ENCODE measurements at regions not wholly inside any gene's neighbourhood (a gene's known extent, or its start where the extent isn't known, plus 50 kb on each side); places are given as distances from the start of the nearest gene placed in this dataset.

- DNase-seq (no peak), ATAC-seq (peak in 1 of 2 donors; percentile 15)
- intact Hi-C loops (cut with DNase I): no loop called here
Measured at GRCh38 chr1:232499188-232499587, 130.7 kb downstream of the SIPA1L2 start.

DNA sequence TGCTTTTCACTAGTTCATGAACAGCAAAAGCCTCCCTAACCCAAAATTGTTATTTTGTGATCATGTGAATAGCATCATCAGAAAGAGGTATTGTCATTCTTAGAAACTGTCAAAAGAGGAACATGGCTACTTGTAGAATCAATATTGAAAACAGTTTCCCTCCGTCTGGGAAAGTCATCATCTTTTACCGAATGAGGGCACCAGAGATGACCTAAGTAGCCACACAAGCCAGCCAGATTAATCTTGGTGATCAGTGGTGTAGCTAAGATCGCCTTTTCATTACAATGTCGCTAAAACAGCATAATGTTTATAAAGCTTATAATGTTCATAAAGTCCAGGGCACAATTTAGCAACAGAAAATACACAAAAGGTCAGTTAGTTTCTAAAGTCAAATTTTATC lies 136.1 kb downstream of the SIPA1L2 start:
- intact Hi-C loops (cut with DNase I): no loop called here
- ATAC-seq: no peak
- no peak for DNase-seq

- intact Hi-C loops (cut with DNase I): loop anchor here in 1 of 2 donors (10.0 kb wide), 1 partner anchor 136 kb away; no protein-coding TSS in a partner anchor
- ATAC-seq: no peak
- DNase-seq: no peak
Measured at GRCh38 chr1:232489256-232489655, 140.7 kb downstream of the SIPA1L2 start.

DNA sequence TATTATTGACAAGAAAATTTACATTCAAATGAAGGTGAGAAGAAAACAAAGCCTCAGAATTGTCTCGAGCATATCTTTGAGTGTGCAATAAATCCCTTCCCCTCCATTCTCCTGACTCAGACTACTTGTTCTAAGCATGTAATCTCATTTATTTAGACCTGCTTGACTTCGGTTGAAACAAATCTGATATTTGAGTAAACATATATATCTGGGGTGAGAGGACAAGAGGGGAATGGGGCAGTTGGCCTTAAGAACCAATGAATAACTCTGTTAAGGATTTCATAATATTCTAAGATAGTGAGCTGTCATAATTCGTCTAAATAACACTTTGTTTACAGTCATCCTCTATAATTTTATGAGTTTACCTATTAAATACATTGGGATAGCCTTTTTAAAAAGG lies 142.7 kb downstream of the SIPA1L2 start:
- DNase-seq (no peak), ATAC-seq (peak in 1 of 2 donors; percentile 15)
- intact Hi-C loops (cut with DNase I): loop anchor here in 1 of 2 donors (10.0 kb wide), 1 partner anchor 138 kb away; no protein-coding TSS in a partner anchor

GRCh38 chr1:232486454-232487207 lies 143.3 kb downstream of the SIPA1L2 start:
- DNase-seq (no peak), ATAC-seq (peak; percentile 68 to 76)
- intact Hi-C loops (cut with DNase I): loop anchor here in 1 of 2 donors (10.0 kb wide), 1 partner anchor 138 kb away; no protein-coding TSS in a partner anchor

GRCh38 chr1:232486006-232486405 lies 143.9 kb downstream of the SIPA1L2 start:
- intact Hi-C loops (cut with DNase I): loop anchor here in 1 of 2 donors (10.0 kb wide), 1 partner anchor 139 kb away; no protein-coding TSS in a partner anchor
- DNase-seq (no peak), ATAC-seq (peak in 1 of 2 donors; percentile 45)

GRCh38 chr1:232484856-232485255 lies 145.1 kb downstream of the SIPA1L2 start:
- DNase-seq (no peak), ATAC-seq (no peak)
- intact Hi-C loops (cut with DNase I): loop anchor here in 1 of 2 donors (10.0 kb wide), 1 partner anchor 140 kb away; no protein-coding TSS in a partner anchor

GRCh38 chr1:232483826-232484225 lies 146.1 kb downstream of the SIPA1L2 start:
- no peak for DNase-seq
- no peak for ATAC-seq
- intact Hi-C loops (cut with DNase I): loop anchor here in 1 of 2 donors (10.0 kb wide), 1 partner anchor 141 kb away; no protein-coding TSS in a partner anchor

- no peak for ATAC-seq
- intact Hi-C loops (cut with DNase I): loop anchor here in 1 of 2 donors (10.0 kb wide), 1 partner anchor 144 kb away; no protein-coding TSS in a partner anchor
Measured at GRCh38 chr1:232481091-232481490, 148.8 kb downstream of the SIPA1L2 start.

GRCh38 chr1:232477728-232478127 lies 152.2 kb downstream of the SIPA1L2 start:
- peak; percentile 85 to 89 for ATAC-seq
- peak; percentile 34 for DNase-seq
- intact Hi-C loops (cut with DNase I): no loop called here

More at GRCh38 chr1:232481091-232481490, 148.8 kb downstream of the SIPA1L2 start:
- no peak for DNase-seq

DNA sequence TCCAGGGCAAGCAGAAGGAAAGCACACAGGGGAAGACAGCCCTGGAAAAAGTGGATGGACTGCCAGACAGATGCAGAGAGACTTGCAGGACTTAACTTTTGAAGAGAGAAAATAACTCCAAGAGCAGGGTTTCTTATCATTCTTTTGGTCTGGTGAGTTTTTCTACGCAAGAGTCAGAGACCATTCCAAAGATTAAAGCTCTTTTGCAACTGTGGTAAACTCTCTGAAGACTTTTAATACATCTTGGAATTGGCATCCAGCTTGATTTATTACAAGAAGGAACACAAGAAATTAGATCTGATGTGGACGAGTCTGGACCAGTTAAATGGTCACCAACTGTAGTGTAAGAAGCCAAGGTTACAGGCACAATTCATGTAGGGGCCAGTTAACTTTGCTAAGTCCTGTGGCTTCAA lies 153.4 kb downstream of the SIPA1L2 start:
- intact Hi-C loops (cut with DNase I): no loop called here
- ATAC-seq (peak; percentile 24 to 29), DNase-seq (no peak)

- DNase-seq: no peak
- intact Hi-C loops (cut with DNase I): no loop called here
- ATAC-seq: no peak
Measured at GRCh38 chr1:232474826-232475225, 155.1 kb downstream of the SIPA1L2 start.

DNA sequence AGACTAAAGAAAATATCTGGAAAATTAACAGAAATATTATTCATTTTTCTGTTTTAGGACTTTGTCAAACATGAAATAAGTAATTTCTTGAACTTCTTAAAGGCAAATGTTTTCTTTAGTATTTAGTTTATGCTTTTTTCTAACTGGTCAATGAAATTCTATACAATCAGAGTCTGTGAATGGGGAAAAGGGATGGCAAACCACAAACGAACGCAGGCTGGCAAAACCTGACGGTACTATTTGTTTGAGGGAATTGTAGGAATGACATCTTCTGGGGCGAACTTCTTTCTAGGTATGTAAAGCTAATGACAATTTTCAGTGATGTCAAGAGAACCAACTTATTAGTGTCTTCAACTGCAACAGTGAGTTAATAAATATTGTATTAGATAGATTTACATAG lies 156.0 kb downstream of the SIPA1L2 start:
- ATAC-seq (no peak), DNase-seq (no peak)
- intact Hi-C loops (cut with DNase I): no loop called here

- DNase-seq (no peak), ATAC-seq (peak; percentile 52 to 77)
- intact Hi-C loops (cut with DNase I): no loop called here
Measured at GRCh38 chr1:232473324-232473723, 156.6 kb downstream of the SIPA1L2 start.

DNA sequence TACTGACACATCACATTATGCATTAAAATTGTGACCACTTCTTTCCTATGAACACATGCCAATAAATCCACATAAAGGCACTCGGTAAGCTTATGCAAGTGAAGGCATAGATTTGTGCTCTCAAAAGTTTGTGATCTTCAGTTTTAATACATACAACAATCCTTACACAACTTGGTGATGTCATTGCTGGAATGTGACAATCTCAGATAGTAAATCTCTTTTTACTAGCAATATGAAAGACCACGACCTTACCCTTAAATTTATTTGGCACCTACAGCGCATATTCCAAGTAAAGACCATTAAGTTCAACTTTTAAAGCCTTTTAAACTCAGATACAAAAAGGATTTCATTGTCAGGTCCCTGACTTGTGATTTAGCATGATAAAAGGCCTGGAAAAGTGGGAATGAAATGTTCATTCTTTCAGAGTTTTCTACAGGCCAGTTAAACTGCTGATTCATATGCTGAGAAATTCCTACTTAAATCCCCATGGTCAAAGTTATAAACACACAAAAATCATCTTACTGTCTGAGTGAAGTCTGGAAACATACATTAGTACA lies 157.4 kb downstream of the SIPA1L2 start:
- ATAC-seq: peak in 1 of 2 donors; percentile 22
- intact Hi-C loops (cut with DNase I): no loop called here
- DNase-seq: no peak

- no peak for ATAC-seq
- DNase-seq: no peak
- intact Hi-C loops (cut with DNase I): no loop called here
Measured at GRCh38 chr1:232471250-232471649, 158.7 kb downstream of the SIPA1L2 start.

GRCh38 chr1:232470711-232471110 lies 159.2 kb downstream of the SIPA1L2 start:
- no peak for DNase-seq
- ATAC-seq: no peak
- intact Hi-C loops (cut with DNase I): no loop called here

- DNase-seq: no peak
- no peak for ATAC-seq
- intact Hi-C loops (cut with DNase I): no loop called here
Measured at GRCh38 chr1:232468249-232468648, 161.7 kb downstream of the SIPA1L2 start.

DNA sequence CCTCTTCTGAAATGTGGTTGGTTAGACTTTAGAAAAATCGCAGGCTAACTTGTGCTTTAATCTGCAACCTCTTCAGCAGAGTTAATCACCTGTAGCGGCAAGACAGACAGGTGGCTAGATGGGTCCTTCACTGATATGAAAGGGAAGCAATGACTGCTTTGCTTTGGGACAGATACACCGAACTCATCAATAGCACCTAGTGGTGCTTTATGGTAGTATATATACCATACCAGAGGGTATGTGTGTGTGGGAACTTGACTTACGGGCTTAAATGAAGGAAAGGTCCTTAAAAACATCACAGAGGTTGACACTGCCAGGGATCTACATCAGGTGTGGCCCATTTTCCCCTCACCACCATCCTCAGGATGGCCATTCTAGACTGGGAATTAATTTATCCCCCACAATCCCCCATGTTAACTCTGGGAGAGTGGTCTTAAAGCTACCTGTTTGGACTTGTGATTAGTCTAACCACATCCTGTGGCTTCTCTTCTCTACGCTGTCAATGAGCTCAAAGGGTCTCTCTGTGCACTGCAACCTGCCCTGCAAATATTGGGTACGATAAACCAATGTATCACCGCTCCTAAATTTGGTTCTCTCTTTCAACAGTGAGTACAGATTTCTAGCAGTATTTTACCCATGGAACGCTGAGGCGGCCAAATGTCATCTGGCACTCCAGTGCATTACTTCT lies 162.7 kb downstream of the SIPA1L2 start:
- no peak for DNase-seq
- no peak for ATAC-seq
- intact Hi-C loops (cut with DNase I): no loop called here

DNA sequence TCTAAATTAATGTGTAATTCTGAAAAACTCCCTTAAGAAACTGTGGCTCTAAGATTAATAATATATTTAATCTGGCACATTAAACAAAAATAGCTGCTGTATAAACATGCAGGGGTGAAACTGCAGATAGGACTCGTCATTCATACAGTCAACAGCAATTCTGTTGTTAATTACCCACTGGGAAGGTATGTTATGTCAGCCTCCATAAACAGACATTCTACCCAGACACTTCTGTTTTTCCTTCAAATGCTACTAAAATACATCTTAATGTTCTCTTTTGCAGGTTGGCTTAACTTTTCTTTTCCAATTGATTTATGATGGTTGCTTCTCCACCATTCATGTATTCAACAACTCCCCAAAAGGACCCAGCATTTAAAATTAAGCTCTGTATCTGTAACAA lies 165.6 kb downstream of the SIPA1L2 start:
- intact Hi-C loops (cut with DNase I): no loop called here
- ATAC-seq (no peak), DNase-seq (no peak)

All from left cardiac atrium (tissue), 4 donors.